SU-DHL-6 (cell line): ENCODE measurements at regions not wholly inside any gene's neighbourhood (a gene's known extent, or its start where the extent isn't known, plus 50 kb on each side); places are given as distances from the start of the nearest gene placed in this dataset.

Experiments used
- EZH2phosphoT487 ChIP-seq: fragments of 200-600 bp; sonication (generic), shearing (Covaris generic); conservative IDR thresholded peaks from 2 replicates; pipeline ENCODE4 v1.6.1; 2018; ENCODE audit warnings: mild to moderate bottlenecking, antibody characterized with exemption, low read length, moderate library complexity, mixed read lengths
- TF ChIP-seq, protein P1 (sequence below): fragments of 200-600 bp; sonication (generic); IDR thresholded peaks from one replicate; pipeline ENCODE4 v1.5.1; 2017; ENCODE audit warnings: antibody characterized with exemption, mild to moderate bottlenecking, low read length, moderate library complexity; ENCODE audit not compliant: insufficient read depth, poor library complexity, severe bottlenecking

DNA sequence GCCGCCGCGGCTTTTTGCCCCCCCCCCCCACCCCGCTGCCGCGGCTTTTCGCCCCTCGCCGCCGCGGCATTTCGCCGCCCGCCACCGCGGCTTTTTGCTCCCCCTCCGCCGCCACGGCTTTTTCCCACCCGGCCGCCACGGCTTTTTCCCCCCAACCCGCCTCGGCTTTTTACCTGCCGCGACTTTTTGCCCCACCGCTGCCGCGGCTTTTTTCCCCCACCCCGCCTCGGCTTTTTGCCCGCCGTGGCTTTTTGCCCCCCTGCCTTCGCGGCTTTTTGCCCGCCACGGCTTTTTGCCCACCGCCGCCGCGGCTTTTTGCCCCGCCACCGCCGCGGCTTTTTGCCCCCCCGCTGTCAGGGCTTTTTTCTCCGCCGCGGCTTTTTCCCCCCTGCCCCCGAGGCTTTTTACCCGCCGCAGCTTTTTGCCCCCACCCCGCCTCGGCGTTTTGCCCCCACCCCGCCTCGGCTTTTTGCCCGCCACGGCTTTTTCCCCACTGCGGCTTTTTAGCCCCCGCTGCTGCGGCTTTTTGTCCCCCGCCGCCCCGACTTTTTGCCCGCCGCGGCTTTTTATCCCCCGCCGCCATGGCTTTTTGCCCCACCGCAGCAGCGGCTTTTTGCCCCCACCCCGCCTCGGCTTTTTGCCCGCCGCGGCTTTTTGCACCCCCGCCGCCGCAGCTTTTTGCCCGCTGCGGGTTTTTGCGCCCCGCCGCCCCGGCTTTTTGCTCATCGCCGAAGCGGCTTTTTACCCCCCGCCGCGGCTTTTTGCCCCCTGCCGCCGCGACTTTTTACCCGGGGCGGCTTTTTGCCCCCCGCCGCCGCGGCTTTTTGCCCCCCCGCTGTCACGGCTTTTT is 527.8 kb upstream of the WSB1 start:
- TF ChIP-seq, protein P1, sequence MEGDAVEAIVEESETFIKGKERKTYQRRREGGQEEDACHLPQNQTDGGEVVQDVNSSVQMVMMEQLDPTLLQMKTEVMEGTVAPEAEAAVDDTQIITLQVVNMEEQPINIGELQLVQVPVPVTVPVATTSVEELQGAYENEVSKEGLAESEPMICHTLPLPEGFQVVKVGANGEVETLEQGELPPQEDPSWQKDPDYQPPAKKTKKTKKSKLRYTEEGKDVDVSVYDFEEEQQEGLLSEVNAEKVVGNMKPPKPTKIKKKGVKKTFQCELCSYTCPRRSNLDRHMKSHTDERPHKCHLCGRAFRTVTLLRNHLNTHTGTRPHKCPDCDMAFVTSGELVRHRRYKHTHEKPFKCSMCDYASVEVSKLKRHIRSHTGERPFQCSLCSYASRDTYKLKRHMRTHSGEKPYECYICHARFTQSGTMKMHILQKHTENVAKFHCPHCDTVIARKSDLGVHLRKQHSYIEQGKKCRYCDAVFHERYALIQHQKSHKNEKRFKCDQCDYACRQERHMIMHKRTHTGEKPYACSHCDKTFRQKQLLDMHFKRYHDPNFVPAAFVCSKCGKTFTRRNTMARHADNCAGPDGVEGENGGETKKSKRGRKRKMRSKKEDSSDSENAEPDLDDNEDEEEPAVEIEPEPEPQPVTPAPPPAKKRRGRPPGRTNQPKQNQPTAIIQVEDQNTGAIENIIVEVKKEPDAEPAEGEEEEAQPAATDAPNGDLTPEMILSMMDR, result no peak
- TF ChIP-seq EZH2phosphoT487, result no peak
